IMR-90 (cell line): ENCODE measurements at regions not wholly inside any gene's neighbourhood (a gene's known extent, or its start where the extent isn't known, plus 50 kb on each side); places are given as distances from the start of the nearest gene placed in this dataset.

ENCODE experiments used
- ATAC-seq: fragments of 200-7000 bp; cut with Tn5 transposase; 2 replicates; pipeline ENCODE4 v1.9.1; 2020; ENCODE audit warnings: low read depth, mild to moderate bottlenecking, moderate library complexity
- BruUV-seq: library from RNA; stranded (reverse); fragments of 400-500 nt; replicated peaks from 2 replicates; lab custom pipeline; 2021; lab: Mats Ljungman, UMichigan
- CTCF ChIA-PET: fragments of 300-600 bp; formaldehyde crosslinking; extraction: SDS; loops from one replicate; lab custom pipeline; 2021; ENCODE audit warnings: antibody characterized with exemption; lab: Yijun Ruan, JAX
- POLR2A ChIA-PET: fragments of 300-600 bp; sonication (Branson Sonifier 250); formaldehyde crosslinking; loops from one replicate; lab custom pipeline; 2022; ENCODE audit warnings: antibody characterized with exemption; ENCODE audit not compliant: unreplicated experiment; lab: Charles Lee
- DNase-seq: peaks from one replicate; pipeline ENCODE4 v3.0.0; 2013
- H2AFZ ChIP-seq: replicated peaks from 2 replicates; pipeline ENCODE3; 2013; ENCODE audit warnings: low read length, mild to moderate bottlenecking; ENCODE audit not compliant: poor library complexity
- H2AK5ac ChIP-seq: 2 replicates; pipeline ENCODE4 v1.6.1; 2013; ENCODE audit warnings: low read depth, low read length, inconsistent platforms
- H2AK9ac ChIP-seq: replicated peaks from 2 replicates; pipeline ENCODE3; 2013; ENCODE audit warnings: mild to moderate bottlenecking, low read depth, low read length, moderate library complexity; ENCODE audit not compliant: poor library complexity
- H2BK120ac ChIP-seq: 2 replicates; pipeline ENCODE4 v1.6.1; 2013; ENCODE audit warnings: low read depth, low read length, inconsistent platforms
- H2BK15ac ChIP-seq: 3 replicates; pipeline ENCODE4 v1.6.1; 2013; ENCODE audit warnings: low read depth, low read length, inconsistent platforms
- H2BK20ac ChIP-seq: 2 replicates; pipeline ENCODE4 v1.6.1; 2013; ENCODE audit warnings: low read depth, mild to moderate bottlenecking, inconsistent platforms, low read length, moderate library complexity
- H2BK5ac ChIP-seq: 2 replicates; pipeline ENCODE4 v1.6.1; 2013; ENCODE audit warnings: mild to moderate bottlenecking, low read depth, low read length, inconsistent platforms; ENCODE audit not compliant: poor library complexity, severe bottlenecking
- H3K14ac ChIP-seq: replicated peaks from 2 replicates; pipeline ENCODE4 v1.6.1; 2013; ENCODE audit warnings: low read depth, low read length, inconsistent platforms
- H3K18ac ChIP-seq: 2 replicates; pipeline ENCODE4 v1.6.1; 2013; ENCODE audit warnings: low read depth, low read length, control low read depth
- H3K23ac ChIP-seq: 2 replicates; pipeline ENCODE4 v1.6.1; 2013; ENCODE audit warnings: low read depth, low read length, inconsistent platforms
- H3K27ac ChIP-seq: 2 replicates; pipeline ENCODE4 v1.5.1; 2013; ENCODE audit warnings: mild to moderate bottlenecking, control low read depth, low read length; ENCODE audit not compliant: insufficient read depth
- H3K27me3 ChIP-seq: 2 replicates; pipeline ENCODE4 v1.6.1; 2013; ENCODE audit warnings: low read length; ENCODE audit not compliant: control insufficient read depth, insufficient read depth
- H3K36me3 ChIP-seq: 2 replicates; pipeline ENCODE4 v1.6.1; 2013; ENCODE audit warnings: low read length, mixed read lengths; ENCODE audit not compliant: control insufficient read depth, insufficient read depth
- H3K4ac ChIP-seq: 2 replicates; pipeline ENCODE4 v1.6.1; 2013; ENCODE audit warnings: low read depth, low read length, inconsistent platforms
- H3K4me1 ChIP-seq: 2 replicates; pipeline ENCODE4 v1.6.1; 2013; ENCODE audit warnings: low read length, mixed read lengths; ENCODE audit not compliant: control insufficient read depth, insufficient read depth
- H3K4me2 ChIP-seq: 2 replicates; pipeline ENCODE4 v1.6.1; 2013; ENCODE audit warnings: low read depth, mild to moderate bottlenecking, control low read depth, low read length, moderate library complexity
- H3K4me3 ChIP-seq: 2 replicates; pipeline ENCODE4 v1.5.1; 2013; ENCODE audit warnings: low read depth, mild to moderate bottlenecking, control low read depth, low read length, moderate library complexity; ENCODE audit not compliant: insufficient read depth
- H3K56ac ChIP-seq: 2 replicates; pipeline ENCODE4 v1.6.1; 2013; ENCODE audit warnings: low read length, inconsistent platforms; ENCODE audit not compliant: insufficient read depth; ENCODE audit errors: extremely low read depth
- H3K79me1 ChIP-seq, 2 experiments: 2 replicates each; pipeline ENCODE4 v1.6.1; 2013; ENCODE audit warnings: low read length in 2 of 2, inconsistent platforms in 1 of 2, low read depth in 1 of 2
- H3K9ac ChIP-seq: 2 replicates; pipeline ENCODE4 v1.6.1; 2013; ENCODE audit warnings: low read depth, low read length, control low read depth
- H3K9me1 ChIP-seq: 2 replicates; pipeline ENCODE4 v1.6.1; 2013; ENCODE audit warnings: low read length, inconsistent platforms; ENCODE audit not compliant: insufficient read depth
- H3K9me3 ChIP-seq: 2 replicates; pipeline ENCODE4 v1.6.1; 2013; ENCODE audit warnings: low read length; ENCODE audit not compliant: control insufficient read depth, insufficient read depth
- H4K20me1 ChIP-seq: 2 replicates; pipeline ENCODE4 v1.6.1; 2013; ENCODE audit warnings: low read length, inconsistent platforms; ENCODE audit not compliant: insufficient read depth
- H4K5ac ChIP-seq: 2 replicates; pipeline ENCODE4 v1.6.1; 2013; ENCODE audit warnings: mild to moderate bottlenecking, low read depth, low read length, control low read depth
- H4K8ac ChIP-seq, 2 experiments: 2 replicates each; pipeline ENCODE4 v1.6.1; 2013; ENCODE audit warnings: low read depth in 2 of 2, low read length in 2 of 2, control low read depth in 1 of 2, inconsistent platforms in 1 of 2
- H4K91ac ChIP-seq: 2 replicates; pipeline ENCODE4 v1.6.1; 2013; ENCODE audit warnings: low read depth, low read length, inconsistent platforms; ENCODE audit not compliant: insufficient read depth
- BHLHE40 ChIP-seq: fragments of 150-350 bp; IDR thresholded peaks from 2 replicates; pipeline ENCODE4 v1.6.1; 2016; ENCODE audit warnings: mild to moderate bottlenecking, low read depth, low read length
- CEBPB ChIP-seq: IDR thresholded peaks from 2 replicates; pipeline ENCODE4 v1.6.1; 2012; ENCODE audit warnings: low read depth, low read length, improper control_type of control experiment
- CHD1 ChIP-seq: IDR thresholded peaks from 2 replicates; pipeline ENCODE4 v1.6.1; 2012; ENCODE audit warnings: low read depth, low read length, improper control_type of control experiment
- FOS ChIP-seq: fragments of 150-350 bp; IDR thresholded peaks from 2 replicates; pipeline ENCODE4 v1.6.1; 2016; ENCODE audit warnings: low read depth, low read length
- MAZ ChIP-seq: IDR thresholded peaks from 2 replicates; pipeline ENCODE4 v1.6.1; 2012; ENCODE audit warnings: low read depth, mild to moderate bottlenecking, low read length, improper control_type of control experiment, moderate library complexity, borderline replicate concordance
- MXI1 ChIP-seq: IDR thresholded peaks from 2 replicates; pipeline ENCODE4 v1.6.1; 2012; ENCODE audit warnings: low read depth, mild to moderate bottlenecking, low read length, moderate library complexity, borderline replicate concordance
- NFE2L2 ChIP-seq: fragments of 150-350 bp; IDR thresholded peaks from 2 replicates; pipeline ENCODE4 v1.6.1; 2016; ENCODE audit warnings: low read depth, mild to moderate bottlenecking, low read length
- POLR2A ChIP-seq: IDR thresholded peaks from 2 replicates; pipeline ENCODE4 v1.6.1; 2012; ENCODE audit warnings: mild to moderate bottlenecking, low read depth, low read length
- RAD21 ChIP-seq: IDR thresholded peaks from 2 replicates; pipeline ENCODE4 v1.6.1; 2012; ENCODE audit warnings: low read length, improper control_type of control experiment
- RCOR1 ChIP-seq: IDR thresholded peaks from 2 replicates; pipeline ENCODE4 v1.6.1; 2012; ENCODE audit warnings: mild to moderate bottlenecking, low read length, improper control_type of control experiment; ENCODE audit not compliant: insufficient replicate concordance
- RFX5 ChIP-seq: IDR thresholded peaks from 2 replicates; pipeline ENCODE4 v1.8.0; 2012; ENCODE audit warnings: low read depth, mild to moderate bottlenecking, low read length, moderate library complexity
- SMC3 ChIP-seq: fragments of 150-350 bp; IDR thresholded peaks from 2 replicates; pipeline ENCODE4 v1.6.1; 2016; ENCODE audit warnings: low read depth, mild to moderate bottlenecking, antibody characterized with exemption, low read length, moderate library complexity
- WGBS, 2 experiments: methylation state at CpG; one replicate each; pipeline versions ENCODE4 v1.1.5 to v1.1.7; 2013; ENCODE audit warnings: missing lambda C conversion rate in 2 of 2; ENCODE audit not compliant: insufficient read length in 1 of 2; ENCODE audit errors: extremely low coverage in 2 of 2; 5-methylcytosine and 5-hydroxymethylcytosine counted together
- dilution Hi-C: fragments of 300-500 bp; cut with HindIII; formaldehyde crosslinking; loops from one replicate; pipeline ENCODE4 v1.14.3; 2018; ENCODE audit warnings: low sequenced_read_pairs; ENCODE audit not compliant: unreplicated experiment
- in situ Hi-C: fragments of 300-500 bp; cut with MboI; formaldehyde crosslinking; loops from 3 replicates; pipeline ENCODE4 v1.14.3; 2019; ENCODE audit warnings: low sequenced_read_pairs, inconsistent platforms, mixed read lengths
- intact Hi-C: fragments of 100-400 bp; cut with micrococcal nuclease; formaldehyde crosslinking; loops from 2 replicates; pipeline ENCODE4 v1.10.0; 2022
- TF ChIP-seq, protein P1 (sequence below): fragments of 150-350 bp; IDR thresholded peaks from 2 replicates; pipeline ENCODE4 v1.6.1; 2016; ENCODE audit warnings: low read depth, mild to moderate bottlenecking, low read length, moderate library complexity, borderline replicate concordance
- TF ChIP-seq, protein P2 (sequence below): fragments of 150-350 bp; IDR thresholded peaks from 2 replicates; pipeline ENCODE4 v1.6.1; 2017; ENCODE audit warnings: mild to moderate bottlenecking, antibody characterized with exemption, low read length, low read depth

DNA sequence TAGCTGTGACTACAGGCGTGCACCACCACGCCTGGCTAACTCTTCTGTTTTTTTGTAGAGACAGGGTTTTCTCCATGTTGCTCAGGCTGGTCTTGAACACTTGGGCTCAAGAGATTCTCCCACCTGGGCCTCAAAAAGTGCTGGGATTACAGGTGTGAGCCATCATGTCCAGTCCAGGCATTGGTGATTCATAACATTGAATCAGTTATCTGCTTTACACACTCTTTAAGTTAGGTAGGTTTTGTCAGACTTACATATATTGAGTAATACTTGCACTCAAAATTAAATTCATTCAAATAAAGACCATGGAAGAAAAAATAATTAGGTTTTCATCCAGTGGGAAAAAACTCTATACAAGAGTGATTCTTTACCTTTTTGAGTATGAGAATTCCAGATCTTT is 93.2 kb upstream of the XPO1 start:
- no CpG with 5 or more reads among the region's 2 CpGs for WGBS, 2 experiments
- in situ Hi-C loops = no loop called here
- CTCF ChIA-PET = interaction anchor here (0.6 kb wide), 1 partner anchor 13 kb away, joined by 3 read pairs; no protein-coding TSS in a partner anchor

More for the DNA sequence above, 93.2 kb upstream of the XPO1 start:
- no peak overlapping the region for H3K27ac ChIP-seq
- ATAC-seq (no peak), DNase-seq (no peak)
- no peaks in the 10 kb centered on the region for H3K9me1 ChIP-seq
- dilution Hi-C loops = no loop called here
- no peak overlapping the region for H2AK5ac ChIP-seq
- H2BK15ac ChIP-seq = no peak overlapping the region
- no peaks in the 10 kb centered on the region for H3K79me1 ChIP-seq
- no peak overlapping the region for H2BK20ac ChIP-seq
- TF ChIP-seq RAD21 = no peak
- TF ChIP-seq MXI1 = no peak
- TF ChIP-seq RFX5 = no peak
- TF ChIP-seq BHLHE40 = no peak
- no peak for TF ChIP-seq SMC3
- TF ChIP-seq, protein P1, sequence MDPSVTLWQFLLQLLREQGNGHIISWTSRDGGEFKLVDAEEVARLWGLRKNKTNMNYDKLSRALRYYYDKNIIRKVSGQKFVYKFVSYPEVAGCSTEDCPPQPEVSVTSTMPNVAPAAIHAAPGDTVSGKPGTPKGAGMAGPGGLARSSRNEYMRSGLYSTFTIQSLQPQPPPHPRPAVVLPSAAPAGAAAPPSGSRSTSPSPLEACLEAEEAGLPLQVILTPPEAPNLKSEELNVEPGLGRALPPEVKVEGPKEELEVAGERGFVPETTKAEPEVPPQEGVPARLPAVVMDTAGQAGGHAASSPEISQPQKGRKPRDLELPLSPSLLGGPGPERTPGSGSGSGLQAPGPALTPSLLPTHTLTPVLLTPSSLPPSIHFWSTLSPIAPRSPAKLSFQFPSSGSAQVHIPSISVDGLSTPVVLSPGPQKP = no peak
- no peak for TF ChIP-seq CHD1
- TF ChIP-seq RCOR1 = no peak
- TF ChIP-seq NFE2L2 = no peak
- TF ChIP-seq MAZ = no peak
- TF ChIP-seq FOS = no peak
- no peak for TF ChIP-seq CEBPB
- TF ChIP-seq, protein P2, sequence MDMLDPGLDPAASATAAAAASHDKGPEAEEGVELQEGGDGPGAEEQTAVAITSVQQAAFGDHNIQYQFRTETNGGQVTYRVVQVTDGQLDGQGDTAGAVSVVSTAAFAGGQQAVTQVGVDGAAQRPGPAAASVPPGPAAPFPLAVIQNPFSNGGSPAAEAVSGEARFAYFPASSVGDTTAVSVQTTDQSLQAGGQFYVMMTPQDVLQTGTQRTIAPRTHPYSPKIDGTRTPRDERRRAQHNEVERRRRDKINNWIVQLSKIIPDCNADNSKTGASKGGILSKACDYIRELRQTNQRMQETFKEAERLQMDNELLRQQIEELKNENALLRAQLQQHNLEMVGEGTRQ = no peak
- TF ChIP-seq POLR2A = no peak
- no peak overlapping the region for H3K4ac ChIP-seq
- H3K4me1 ChIP-seq = peaks cover 3% of the 10 kb centered on the region
- H4K20me1 ChIP-seq = no peaks in the 10 kb centered on the region
- no peak overlapping the region for H2BK120ac ChIP-seq
- no peaks in the 10 kb centered on the region for H3K36me3 ChIP-seq
- H3K9ac ChIP-seq = no peak overlapping the region
- intact Hi-C loops = no loop called here
- H4K5ac ChIP-seq = no peak overlapping the region
- POLR2A ChIA-PET = no interaction called here
- H3K14ac ChIP-seq = no peak overlapping the region
- H2AK9ac ChIP-seq = no peak overlapping the region
- H3K27me3 ChIP-seq = no peaks in the 10 kb centered on the region
- H3K4me3 ChIP-seq = no peak overlapping the region
- no peak overlapping the region for H3K56ac ChIP-seq
- no peak overlapping the region for H2AFZ ChIP-seq
- H4K8ac ChIP-seq = no peak overlapping the region
- H2BK5ac ChIP-seq = no peak overlapping the region
- no peak overlapping the region for H3K4me2 ChIP-seq
- H3K18ac ChIP-seq = no peak overlapping the region
- no peaks in the 10 kb centered on the region for H3K9me3 ChIP-seq
- H4K91ac ChIP-seq = no peak overlapping the region
- BruUV-seq = no TSS peak
- H3K23ac ChIP-seq = no peak overlapping the region
